ENCODE measurements at regions not wholly inside any gene's neighbourhood (a gene's known extent, or its start where the extent isn't known, plus 50 kb on each side); places are given as distances from the start of the nearest gene placed in this dataset.

- Histone ChIP-seq H3K4me1 (no peaks in the 10 kb centered on the region), H3K27me3 (no peaks in the 10 kb centered on the region), H3K36me3 (no peaks in the 10 kb centered on the region), H3K9me3 (no peaks in the 10 kb centered on the region), H3K27ac (no peak overlapping the region), H3K4me3 (no peak overlapping the region)
- TF ChIP-seq EP300 (IDR thresholded peaks at IDR 0.05) (no peak), POLR2A (IDR thresholded peaks at IDR 0.05) (no peak), POLR2AphosphoS5 (IDR thresholded peaks at IDR 0.05) (no peak)
- TF ChIP-seq, protein P1, sequence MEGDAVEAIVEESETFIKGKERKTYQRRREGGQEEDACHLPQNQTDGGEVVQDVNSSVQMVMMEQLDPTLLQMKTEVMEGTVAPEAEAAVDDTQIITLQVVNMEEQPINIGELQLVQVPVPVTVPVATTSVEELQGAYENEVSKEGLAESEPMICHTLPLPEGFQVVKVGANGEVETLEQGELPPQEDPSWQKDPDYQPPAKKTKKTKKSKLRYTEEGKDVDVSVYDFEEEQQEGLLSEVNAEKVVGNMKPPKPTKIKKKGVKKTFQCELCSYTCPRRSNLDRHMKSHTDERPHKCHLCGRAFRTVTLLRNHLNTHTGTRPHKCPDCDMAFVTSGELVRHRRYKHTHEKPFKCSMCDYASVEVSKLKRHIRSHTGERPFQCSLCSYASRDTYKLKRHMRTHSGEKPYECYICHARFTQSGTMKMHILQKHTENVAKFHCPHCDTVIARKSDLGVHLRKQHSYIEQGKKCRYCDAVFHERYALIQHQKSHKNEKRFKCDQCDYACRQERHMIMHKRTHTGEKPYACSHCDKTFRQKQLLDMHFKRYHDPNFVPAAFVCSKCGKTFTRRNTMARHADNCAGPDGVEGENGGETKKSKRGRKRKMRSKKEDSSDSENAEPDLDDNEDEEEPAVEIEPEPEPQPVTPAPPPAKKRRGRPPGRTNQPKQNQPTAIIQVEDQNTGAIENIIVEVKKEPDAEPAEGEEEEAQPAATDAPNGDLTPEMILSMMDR (IDR thresholded peaks at IDR 0.05) = no peak
- WGBS = 82% methylated on average over 2 of the region's 2 CpGs
- DNase-seq (ENCODE audit: low spot score in 2 of 2) = no peak
These were observed 161.2 kb upstream of the CHD1 start for GRCh38 chr5:99089822-99090549.

GRCh38 chr5:99088309-99088708 is 159.5 kb upstream of the CHD1 start:
- no peaks in the 10 kb centered on the region for H3K9me3 ChIP-seq
- no peak overlapping the region for H3K27ac ChIP-seq
- H3K4me1 ChIP-seq = no peaks in the 10 kb centered on the region
- no peak for DNase-seq (ENCODE audit: low spot score in 2 of 2)
- H3K36me3 ChIP-seq = no peaks in the 10 kb centered on the region
- H3K27me3 ChIP-seq = no peaks in the 10 kb centered on the region
- 95% methylated on average over 3 of the region's 3 CpGs for WGBS
- TF ChIP-seq EP300 (IDR thresholded peaks at IDR 0.05) (no peak), POLR2AphosphoS5 (IDR thresholded peaks at IDR 0.05) (no peak), POLR2A (IDR thresholded peaks at IDR 0.05) (no peak)
- TF ChIP-seq, protein P1 (IDR thresholded peaks at IDR 0.05) = no peak
- H3K4me3 ChIP-seq = no peak overlapping the region

- TF ChIP-seq, protein P1 (IDR thresholded peaks at IDR 0.05) = no peak
- no peak for TF ChIP-seq EP300 (IDR thresholded peaks at IDR 0.05)
- no peak for TF ChIP-seq POLR2A (IDR thresholded peaks at IDR 0.05)
- no peak for TF ChIP-seq POLR2AphosphoS5 (IDR thresholded peaks at IDR 0.05)
- Histone ChIP-seq H3K4me3 (no peak overlapping the region), H3K27ac (no peak overlapping the region), H3K4me1 (no peaks in the 10 kb centered on the region), H3K9me3 (no peaks in the 10 kb centered on the region), H3K36me3 (no peaks in the 10 kb centered on the region), H3K27me3 (no peaks in the 10 kb centered on the region)
- DNase-seq (ENCODE audit: low spot score in 2 of 2) = no peak
- 76% methylated on average over 3 of the region's 3 CpGs for WGBS
These were observed 154.4 kb upstream of the CHD1 start for GRCh38 chr5:99083197-99083596.

GRCh38 chr5:99081711-99082110 is 152.9 kb upstream of the CHD1 start:
- TF ChIP-seq POLR2AphosphoS5 (IDR thresholded peaks at IDR 0.05) (no peak), POLR2A (IDR thresholded peaks at IDR 0.05) (no peak), EP300 (IDR thresholded peaks at IDR 0.05) (no peak)
- TF ChIP-seq, protein P1 (IDR thresholded peaks at IDR 0.05) = no peak
- Histone ChIP-seq H3K27ac (no peak overlapping the region), H3K4me1 (no peaks in the 10 kb centered on the region), H3K4me3 (no peak overlapping the region), H3K9me3 (no peaks in the 10 kb centered on the region), H3K36me3 (no peaks in the 10 kb centered on the region), H3K27me3 (no peaks in the 10 kb centered on the region)
- no peak for DNase-seq (ENCODE audit: low spot score in 2 of 2)
- 70% methylated on average over 2 of the region's 2 CpGs for whole genome bisulfite sequencing

DNA sequence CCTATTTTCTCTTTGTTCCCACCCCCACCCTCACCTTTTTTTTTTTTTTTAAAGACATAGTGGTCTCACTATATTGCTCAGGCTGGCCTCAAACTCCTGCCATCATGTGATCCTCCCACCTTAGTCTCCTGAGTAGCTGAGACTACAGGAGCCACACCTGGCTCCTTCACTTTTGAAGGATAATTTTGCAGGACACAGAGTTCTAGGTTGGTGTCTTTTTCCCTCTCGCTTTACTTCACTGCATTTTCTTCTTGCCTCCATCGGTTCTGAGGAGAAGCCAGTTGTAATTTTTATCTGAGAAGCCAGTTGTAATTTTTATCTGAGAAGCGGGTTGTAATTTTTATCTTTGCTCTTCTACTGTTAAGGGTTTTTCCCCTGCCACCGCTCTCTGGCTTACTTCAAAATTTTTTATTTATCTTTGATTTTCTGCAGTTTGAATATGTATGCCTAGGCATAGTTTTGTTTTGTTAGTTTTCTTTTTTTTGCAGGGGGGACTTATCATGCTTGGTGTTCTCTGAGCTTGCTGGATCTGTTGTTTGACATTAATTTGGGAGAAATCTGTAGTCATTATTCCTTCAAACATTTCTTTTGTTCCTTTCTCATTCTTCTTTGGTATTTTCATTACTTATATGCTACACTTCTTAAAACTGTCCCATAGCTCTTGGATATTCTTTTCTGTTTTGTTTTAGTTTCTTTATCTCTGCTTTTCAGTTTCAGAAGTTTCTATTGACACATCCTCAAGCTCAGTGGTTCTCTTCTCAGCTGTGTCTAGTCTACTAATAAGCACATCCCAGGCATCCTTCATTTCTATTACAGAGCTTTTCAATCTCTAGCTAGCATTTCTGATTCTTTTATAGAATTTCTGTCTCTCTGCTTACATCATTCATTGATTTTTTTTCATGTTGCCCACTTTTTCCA is 148.2 kb upstream of the CHD1 start:
- Histone ChIP-seq H3K9me3 (no peaks in the 10 kb centered on the region), H3K4me1 (no peaks in the 10 kb centered on the region), H3K27me3 (no peaks in the 10 kb centered on the region), H3K4me3 (no peak overlapping the region), H3K27ac (no peak overlapping the region), H3K36me3 (no peaks in the 10 kb centered on the region)
- WGBS = 79% methylated on average over 4 of the region's 4 CpGs
- TF ChIP-seq EP300 (IDR thresholded peaks at IDR 0.05) (no peak), POLR2A (IDR thresholded peaks at IDR 0.05) (no peak), POLR2AphosphoS5 (IDR thresholded peaks at IDR 0.05) (no peak)
- TF ChIP-seq, protein P1 (IDR thresholded peaks at IDR 0.05) = no peak
- no peak for DNase-seq (ENCODE audit: low spot score in 2 of 2)
